ENCODE measurements at regions not wholly inside any gene's neighbourhood (a gene's known extent, or its start where the extent isn't known, plus 50 kb on each side); places are given as distances from the start of the nearest gene placed in this dataset.
"Not testable (repeated sequence)": the region's sequence is repeated elsewhere in the genome, so short reads cannot be mapped to it uniquely, and the experiment has no call there.

GRCh38 chr6:21928827-21929226 lies 335.3 kb downstream of the SOX4 start:
- Mint-ChIP-seq H3K36me3 (ENCODE audit: insufficient read depth) (peaks cover 2% of the 10 kb centered on the region), H3K4me1 (no peaks in the 10 kb centered on the region), H3K9me3 (peaks cover 6% of the 10 kb centered on the region), H3K27me3 (no peaks in the 10 kb centered on the region), H3K4me3 (no peak overlapping the region), H3K27ac (ENCODE audit: low read depth) (no peak overlapping the region)
- ATAC-seq (replicated peaks; ENCODE audit: extremely low read depth, poor library complexity, severe bottlenecking) (no peak), DNase-seq (ENCODE audit: low spot score in 2 of 2) (no peak)

DNA sequence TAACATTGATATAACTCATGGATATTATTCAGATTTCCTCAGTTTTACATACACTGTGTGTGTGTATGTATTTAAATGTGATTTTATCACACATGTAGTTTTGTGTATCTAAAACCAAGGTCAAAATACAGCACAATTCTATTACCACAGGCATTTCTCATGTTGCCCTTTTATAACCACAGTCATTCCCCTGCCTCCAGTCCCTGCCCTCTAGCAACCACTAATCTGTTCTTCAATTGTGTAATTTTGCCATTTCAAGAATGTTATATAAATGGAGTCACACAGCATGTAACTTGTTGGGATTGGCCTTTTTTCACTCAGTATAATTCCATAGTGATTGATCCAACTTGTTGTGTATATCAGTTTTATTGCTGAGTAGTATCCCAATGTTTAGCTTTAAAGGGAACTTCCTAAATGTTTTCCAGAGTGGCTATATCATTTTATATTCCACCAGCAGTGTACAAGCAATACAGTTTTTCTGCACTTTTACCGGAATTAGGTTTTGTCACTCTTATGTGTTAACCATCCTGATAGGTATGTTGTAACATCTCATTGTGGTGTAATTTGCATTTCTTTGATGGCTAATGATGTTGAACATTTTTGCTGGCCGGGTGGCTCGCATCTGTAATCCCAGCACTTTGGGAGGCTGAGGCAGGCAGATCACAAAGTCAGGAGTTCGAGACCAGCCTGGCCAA lies 338.2 kb downstream of the SOX4 start:
- no peaks in the 10 kb centered on the region for H3K4me1 Mint-ChIP-seq
- no peak for ATAC-seq (replicated peaks; ENCODE audit: extremely low read depth, poor library complexity, severe bottlenecking)
- H3K36me3 Mint-ChIP-seq (ENCODE audit: insufficient read depth): no peaks in the 10 kb centered on the region
- H3K9me3 Mint-ChIP-seq: no peaks in the 10 kb centered on the region
- DNase-seq (ENCODE audit: low spot score in 2 of 2): no peak
- no peak overlapping the region for H3K4me3 Mint-ChIP-seq
- no peak overlapping the region for H3K27ac Mint-ChIP-seq (ENCODE audit: low read depth)
- H3K27me3 Mint-ChIP-seq: no peaks in the 10 kb centered on the region

DNA sequence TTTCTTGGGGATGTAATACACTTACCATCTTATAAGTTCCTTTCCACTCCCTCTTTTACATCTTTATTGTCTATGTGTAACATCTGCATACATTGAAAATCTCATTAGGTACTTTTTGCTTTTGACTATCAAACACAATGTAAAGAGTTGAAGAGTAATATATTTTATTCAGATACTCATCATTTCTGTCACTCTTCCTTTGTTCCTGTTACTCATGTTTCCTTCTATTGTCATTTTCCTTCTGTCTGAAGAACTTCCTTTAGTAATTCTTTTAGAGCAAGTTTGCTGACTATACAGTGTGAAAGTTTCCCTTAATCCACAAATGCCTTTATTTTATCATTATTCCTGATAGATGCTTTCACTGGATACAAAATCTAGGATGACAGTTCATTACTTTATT lies 339.8 kb downstream of the SOX4 start:
- no peaks in the 10 kb centered on the region for H3K9me3 Mint-ChIP-seq
- DNase-seq (ENCODE audit: low spot score in 2 of 2): no peak
- H3K4me3 Mint-ChIP-seq: no peak overlapping the region
- no peaks in the 10 kb centered on the region for H3K27me3 Mint-ChIP-seq
- no peak for ATAC-seq (replicated peaks; ENCODE audit: extremely low read depth, poor library complexity, severe bottlenecking)
- no peak overlapping the region for H3K27ac Mint-ChIP-seq (ENCODE audit: low read depth)
- H3K4me1 Mint-ChIP-seq: no peaks in the 10 kb centered on the region
- H3K36me3 Mint-ChIP-seq (ENCODE audit: insufficient read depth): no peaks in the 10 kb centered on the region

- ATAC-seq (replicated peaks; ENCODE audit: extremely low read depth, poor library complexity, severe bottlenecking) (no peak), DNase-seq (ENCODE audit: low spot score in 2 of 2) (no peak)
- Mint-ChIP-seq H3K36me3 (ENCODE audit: insufficient read depth) (peaks cover 2% of the 10 kb centered on the region), H3K4me1 (no peaks in the 10 kb centered on the region), H3K27ac (ENCODE audit: low read depth) (no peak overlapping the region), H3K9me3 (no peaks in the 10 kb centered on the region), H3K27me3 (no peaks in the 10 kb centered on the region), H3K4me3 (no peak overlapping the region)
These were observed 341.6 kb downstream of the SOX4 start for GRCh38 chr6:21935142-21935541.

DNA sequence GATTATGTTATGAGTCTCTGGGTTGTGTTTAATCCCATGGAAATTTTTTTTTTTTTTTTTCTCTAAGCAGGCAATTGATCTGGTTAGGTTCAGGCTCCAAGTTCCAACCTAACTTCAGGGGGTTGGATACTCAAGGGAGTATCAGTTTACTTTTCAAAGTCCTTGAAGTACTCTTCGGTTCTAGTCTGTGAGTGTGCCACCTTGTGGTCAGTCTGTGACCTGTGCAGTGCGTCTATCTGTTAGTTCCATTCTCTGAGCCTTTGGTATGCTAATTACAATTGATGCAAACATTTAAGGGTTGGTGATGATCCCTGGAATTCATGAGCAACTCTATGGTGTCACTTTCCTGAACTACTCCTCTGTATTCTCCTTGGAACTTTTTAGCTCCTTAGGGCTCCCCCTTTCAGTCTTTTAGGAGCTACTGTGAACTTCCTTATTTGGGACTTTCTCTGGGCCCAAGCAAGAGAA lies 342.0 kb downstream of the SOX4 start:
- Mint-ChIP-seq H3K9me3 (no peaks in the 10 kb centered on the region), H3K27me3 (no peaks in the 10 kb centered on the region), H3K36me3 (ENCODE audit: insufficient read depth) (peaks cover 2% of the 10 kb centered on the region), H3K27ac (ENCODE audit: low read depth) (no peak overlapping the region), H3K4me1 (no peaks in the 10 kb centered on the region), H3K4me3 (no peak overlapping the region)
- no peak for ATAC-seq (replicated peaks; ENCODE audit: extremely low read depth, poor library complexity, severe bottlenecking)
- DNase-seq (ENCODE audit: low spot score in 2 of 2): no peak

- H3K4me1 Mint-ChIP-seq: no peaks in the 10 kb centered on the region
- no peak overlapping the region for H3K4me3 Mint-ChIP-seq
- ATAC-seq (replicated peaks; ENCODE audit: extremely low read depth, poor library complexity, severe bottlenecking): no peak
- peaks cover 2% of the 10 kb centered on the region for H3K36me3 Mint-ChIP-seq (ENCODE audit: insufficient read depth)
- no peak overlapping the region for H3K27ac Mint-ChIP-seq (ENCODE audit: low read depth)
- H3K9me3 Mint-ChIP-seq: no peaks in the 10 kb centered on the region
- no peak for DNase-seq (ENCODE audit: low spot score in 2 of 2)
- H3K27me3 Mint-ChIP-seq: no peaks in the 10 kb centered on the region
These were observed 343.9 kb downstream of the SOX4 start for GRCh38 chr6:21937466-21937865.

GRCh38 chr6:21939066-21939465 lies 345.5 kb downstream of the SOX4 start:
- H3K4me3 Mint-ChIP-seq; H3K27ac Mint-ChIP-seq (ENCODE audit: low read depth); H3K4me1 Mint-ChIP-seq; H3K9me3 Mint-ChIP-seq; ATAC-seq (replicated peaks; ENCODE audit: extremely low read depth, poor library complexity, severe bottlenecking); H3K36me3 Mint-ChIP-seq (ENCODE audit: insufficient read depth); DNase-seq (ENCODE audit: low spot score in 2 of 2); H3K27me3 Mint-ChIP-seq: not testable (repeated sequence)

- Mint-ChIP-seq H3K9me3 (no peaks in the 10 kb centered on the region), H3K4me1 (no peaks in the 10 kb centered on the region), H3K27ac (ENCODE audit: low read depth) (no peak overlapping the region), H3K4me3 (no peak overlapping the region), H3K36me3 (ENCODE audit: insufficient read depth) (peaks cover 2% of the 10 kb centered on the region), H3K27me3 (no peaks in the 10 kb centered on the region)
- ATAC-seq (replicated peaks; ENCODE audit: extremely low read depth, poor library complexity, severe bottlenecking) (no peak), DNase-seq (ENCODE audit: low spot score in 2 of 2) (no peak)
These were observed 348.4 kb downstream of the SOX4 start for GRCh38 chr6:21941926-21942325.

DNA sequence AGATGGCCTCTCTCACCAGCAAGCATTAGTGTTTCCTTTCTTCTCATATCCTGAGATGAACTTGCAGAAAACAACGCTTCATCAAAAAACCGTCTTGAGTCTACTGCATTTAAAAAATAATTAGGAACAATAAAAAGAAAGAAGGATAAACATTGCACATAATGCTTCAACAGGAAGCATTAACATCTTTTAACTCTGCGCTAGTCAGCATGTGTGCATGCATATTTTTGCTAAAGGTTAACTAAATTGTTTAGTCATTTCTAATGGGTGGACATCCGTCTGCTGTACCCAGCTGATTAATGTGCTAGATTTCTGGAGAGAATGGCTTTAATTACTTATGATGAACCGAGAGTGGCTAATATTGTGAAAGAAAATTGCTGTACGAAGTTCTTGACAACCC lies 349.3 kb downstream of the SOX4 start:
- H3K4me3 Mint-ChIP-seq: no peak overlapping the region
- H3K27ac Mint-ChIP-seq (ENCODE audit: low read depth): no peak overlapping the region
- no peaks in the 10 kb centered on the region for H3K4me1 Mint-ChIP-seq
- ATAC-seq (replicated peaks; ENCODE audit: extremely low read depth, poor library complexity, severe bottlenecking) (no peak), DNase-seq (ENCODE audit: low spot score in 2 of 2) (no peak)
- H3K36me3 Mint-ChIP-seq (ENCODE audit: insufficient read depth): peaks cover 2% of the 10 kb centered on the region
- no peaks in the 10 kb centered on the region for H3K9me3 Mint-ChIP-seq
- H3K27me3 Mint-ChIP-seq: no peaks in the 10 kb centered on the region

DNA sequence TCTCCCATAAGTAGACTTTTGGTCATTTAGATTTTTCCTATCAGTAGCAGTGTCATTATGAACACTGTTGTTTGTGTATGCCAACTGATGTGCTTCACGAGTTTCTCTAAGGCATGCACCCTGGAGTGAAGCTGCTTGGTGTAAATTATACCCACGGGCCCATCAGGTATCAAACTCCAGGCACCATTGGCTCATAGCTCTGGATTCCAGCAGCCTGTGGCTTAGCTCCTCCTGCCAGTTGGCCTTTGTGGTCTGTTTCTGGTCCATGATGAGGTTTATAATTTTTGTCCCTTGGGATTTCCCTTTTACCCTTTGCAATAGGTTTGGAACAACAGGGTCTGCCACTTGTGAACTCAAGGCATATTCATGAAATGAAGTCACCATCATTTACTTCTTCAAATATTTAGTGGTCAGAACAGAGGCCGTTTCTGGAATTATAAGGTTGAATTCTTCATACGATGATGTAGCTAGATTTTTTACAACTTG lies 350.5 kb downstream of the PRL start:
- Mint-ChIP-seq H3K27me3 (no peaks in the 10 kb centered on the region), H3K4me3 (no peak overlapping the region), H3K9me3 (no peaks in the 10 kb centered on the region), H3K36me3 (ENCODE audit: insufficient read depth) (no peaks in the 10 kb centered on the region), H3K27ac (ENCODE audit: low read depth) (no peak overlapping the region), H3K4me1 (no peaks in the 10 kb centered on the region)
- ATAC-seq (replicated peaks; ENCODE audit: extremely low read depth, poor library complexity, severe bottlenecking) (no peak), DNase-seq (ENCODE audit: low spot score in 2 of 2) (no peak)

DNA sequence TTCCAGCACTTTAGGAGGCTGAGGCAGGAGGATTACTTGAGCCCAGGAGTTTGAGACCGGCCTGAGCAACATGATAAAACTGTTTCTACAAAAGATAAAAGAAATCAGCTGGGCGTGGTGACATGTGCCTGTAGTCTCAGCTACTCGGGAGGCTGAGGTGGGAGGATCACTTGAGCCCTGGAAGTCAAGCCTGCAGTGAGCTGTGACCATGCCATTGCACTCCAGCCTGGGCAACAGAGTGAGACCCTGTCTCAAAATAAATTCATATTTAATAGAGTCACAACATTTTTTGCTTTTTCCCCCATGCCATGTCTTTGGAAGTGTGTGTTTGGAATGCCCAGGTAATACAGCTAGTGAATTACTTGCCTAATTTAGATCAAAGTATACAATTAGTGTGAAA lies 349.6 kb downstream of the PRL start:
- not testable (repeated sequence) for H3K4me3 Mint-ChIP-seq; H3K27ac Mint-ChIP-seq (ENCODE audit: low read depth); DNase-seq (ENCODE audit: low spot score in 2 of 2); H3K4me1 Mint-ChIP-seq; H3K27me3 Mint-ChIP-seq; ATAC-seq (replicated peaks; ENCODE audit: extremely low read depth, poor library complexity, severe bottlenecking); H3K9me3 Mint-ChIP-seq; H3K36me3 Mint-ChIP-seq (ENCODE audit: insufficient read depth)

DNA sequence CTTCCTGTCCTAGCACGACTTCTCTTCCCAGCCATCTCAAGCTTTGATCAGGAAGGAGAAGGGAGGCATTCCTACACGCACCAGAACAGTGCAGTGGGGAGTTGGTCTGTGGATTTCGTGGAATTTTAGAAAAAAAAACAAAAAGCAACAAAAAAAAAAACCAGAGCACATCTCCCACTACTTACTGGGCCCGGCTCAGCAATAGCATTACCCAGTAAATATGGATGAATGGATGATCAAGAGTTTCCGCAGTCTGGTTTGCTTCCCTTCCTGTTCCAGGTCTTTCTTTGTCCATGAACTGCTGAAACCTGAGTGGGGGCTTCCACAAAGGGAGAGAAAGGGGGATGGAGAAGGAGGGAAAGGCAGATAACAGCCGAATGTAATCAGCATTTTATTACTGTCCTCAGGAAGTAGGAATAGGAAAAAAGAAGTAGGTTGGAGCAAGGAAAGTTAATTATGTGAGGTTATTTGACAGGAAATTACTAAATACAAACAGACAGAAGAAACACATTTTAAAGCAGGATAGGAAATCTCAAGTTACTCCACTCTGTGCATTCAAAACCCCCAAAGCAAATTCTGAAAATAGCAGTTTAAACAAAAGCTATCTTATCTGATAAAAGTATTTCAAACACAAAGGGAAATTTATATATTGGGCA lies 349.0 kb downstream of the PRL start:
- Mint-ChIP-seq H3K27me3 (no peaks in the 10 kb centered on the region), H3K36me3 (ENCODE audit: insufficient read depth) (no peaks in the 10 kb centered on the region), H3K4me1 (no peaks in the 10 kb centered on the region), H3K27ac (ENCODE audit: low read depth) (no peak overlapping the region), H3K4me3 (no peak overlapping the region), H3K9me3 (no peaks in the 10 kb centered on the region)
- ATAC-seq (replicated peaks; ENCODE audit: extremely low read depth, poor library complexity, severe bottlenecking): no peak
- no peak for DNase-seq (ENCODE audit: low spot score in 2 of 2)

- Mint-ChIP-seq H3K36me3 (ENCODE audit: insufficient read depth) (no peaks in the 10 kb centered on the region), H3K27me3 (no peaks in the 10 kb centered on the region), H3K4me1 (no peaks in the 10 kb centered on the region), H3K9me3 (no peaks in the 10 kb centered on the region), H3K4me3 (no peak overlapping the region), H3K27ac (ENCODE audit: low read depth) (no peak overlapping the region)
- DNase-seq (ENCODE audit: low spot score in 2 of 2): no peak
- ATAC-seq (replicated peaks; ENCODE audit: extremely low read depth, poor library complexity, severe bottlenecking): no peak
These were observed 347.5 kb downstream of the PRL start for GRCh38 chr6:21949211-21949801.
